MM.1S (cell line): ENCODE measurements at regions not wholly inside any gene's neighbourhood (a gene's known extent, or its start where the extent isn't known, plus 50 kb on each side); places are given as distances from the start of the nearest gene placed in this dataset.

ENCODE experiments used
- CTCF ChIP-seq: fragments of 300-600 bp; sonication (generic); IDR thresholded peaks from 2 replicates; pipeline ENCODE4 v1.5.1; 2016; ENCODE audit warnings: antibody characterized with exemption, low read length, mixed read lengths
- EZH2 ChIP-seq: fragments of 300-600 bp; sonication (generic); optimal IDR thresholded peaks from 2 replicates; pipeline ENCODE3; 2017; ENCODE audit warnings: low read depth, mild to moderate bottlenecking, antibody characterized with exemption, low read length, mixed read lengths
- EZH2phosphoT487 ChIP-seq: fragments of 300-600 bp; sonication (generic); IDR thresholded peaks from 2 replicates; pipeline ENCODE4 v1.6.1; 2018; ENCODE audit warnings: antibody characterized with exemption, low read length

DNA sequence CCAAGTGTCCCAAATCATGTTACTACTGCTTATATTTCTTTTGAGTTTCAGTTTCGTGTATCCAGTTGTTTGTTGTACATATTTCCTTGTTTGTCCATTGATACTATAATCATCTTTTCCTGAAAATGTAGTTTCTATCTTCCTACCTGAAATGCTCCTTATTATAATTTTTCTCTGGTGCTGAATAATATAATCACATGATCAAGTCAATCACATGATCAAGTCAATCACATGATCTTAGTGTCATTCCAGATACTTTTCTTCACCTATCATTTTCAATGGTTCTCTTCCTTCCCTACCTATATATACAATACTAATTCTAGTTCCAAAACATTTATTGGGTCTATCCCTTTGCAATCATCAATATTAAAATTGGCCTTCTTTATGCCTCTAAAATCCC lies 2058.8 kb downstream of the PCDH7 start:
- TF ChIP-seq EZH2 (no peak), CTCF (no peak), EZH2phosphoT487 (no peak)
